ENCODE measurements at regions not wholly inside any gene's neighbourhood (a gene's known extent, or its start where the extent isn't known, plus 50 kb on each side); places are given as distances from the start of the nearest gene placed in this dataset.

DNA sequence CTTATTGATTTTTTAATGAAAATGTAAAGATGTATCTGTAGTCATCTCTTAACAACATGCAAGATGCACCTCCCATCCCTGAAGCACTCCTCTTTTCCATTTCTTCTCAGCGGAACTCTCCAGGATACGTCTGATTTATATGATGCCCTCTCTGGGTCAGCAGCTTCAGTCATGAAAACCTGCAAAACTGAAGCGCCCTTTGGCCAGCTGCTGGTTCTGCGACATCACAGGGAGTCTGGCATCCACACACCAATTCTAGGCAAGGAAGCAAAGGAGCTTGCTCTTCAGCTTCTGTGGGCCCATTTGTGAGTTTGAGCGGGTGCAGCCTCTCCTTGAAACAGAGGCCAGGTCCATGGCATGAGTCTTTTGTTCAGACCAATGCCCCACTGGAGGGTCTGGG lies 1253.3 kb downstream of the TBC1D22A start:
- TF ChIP-seq, protein P1, sequence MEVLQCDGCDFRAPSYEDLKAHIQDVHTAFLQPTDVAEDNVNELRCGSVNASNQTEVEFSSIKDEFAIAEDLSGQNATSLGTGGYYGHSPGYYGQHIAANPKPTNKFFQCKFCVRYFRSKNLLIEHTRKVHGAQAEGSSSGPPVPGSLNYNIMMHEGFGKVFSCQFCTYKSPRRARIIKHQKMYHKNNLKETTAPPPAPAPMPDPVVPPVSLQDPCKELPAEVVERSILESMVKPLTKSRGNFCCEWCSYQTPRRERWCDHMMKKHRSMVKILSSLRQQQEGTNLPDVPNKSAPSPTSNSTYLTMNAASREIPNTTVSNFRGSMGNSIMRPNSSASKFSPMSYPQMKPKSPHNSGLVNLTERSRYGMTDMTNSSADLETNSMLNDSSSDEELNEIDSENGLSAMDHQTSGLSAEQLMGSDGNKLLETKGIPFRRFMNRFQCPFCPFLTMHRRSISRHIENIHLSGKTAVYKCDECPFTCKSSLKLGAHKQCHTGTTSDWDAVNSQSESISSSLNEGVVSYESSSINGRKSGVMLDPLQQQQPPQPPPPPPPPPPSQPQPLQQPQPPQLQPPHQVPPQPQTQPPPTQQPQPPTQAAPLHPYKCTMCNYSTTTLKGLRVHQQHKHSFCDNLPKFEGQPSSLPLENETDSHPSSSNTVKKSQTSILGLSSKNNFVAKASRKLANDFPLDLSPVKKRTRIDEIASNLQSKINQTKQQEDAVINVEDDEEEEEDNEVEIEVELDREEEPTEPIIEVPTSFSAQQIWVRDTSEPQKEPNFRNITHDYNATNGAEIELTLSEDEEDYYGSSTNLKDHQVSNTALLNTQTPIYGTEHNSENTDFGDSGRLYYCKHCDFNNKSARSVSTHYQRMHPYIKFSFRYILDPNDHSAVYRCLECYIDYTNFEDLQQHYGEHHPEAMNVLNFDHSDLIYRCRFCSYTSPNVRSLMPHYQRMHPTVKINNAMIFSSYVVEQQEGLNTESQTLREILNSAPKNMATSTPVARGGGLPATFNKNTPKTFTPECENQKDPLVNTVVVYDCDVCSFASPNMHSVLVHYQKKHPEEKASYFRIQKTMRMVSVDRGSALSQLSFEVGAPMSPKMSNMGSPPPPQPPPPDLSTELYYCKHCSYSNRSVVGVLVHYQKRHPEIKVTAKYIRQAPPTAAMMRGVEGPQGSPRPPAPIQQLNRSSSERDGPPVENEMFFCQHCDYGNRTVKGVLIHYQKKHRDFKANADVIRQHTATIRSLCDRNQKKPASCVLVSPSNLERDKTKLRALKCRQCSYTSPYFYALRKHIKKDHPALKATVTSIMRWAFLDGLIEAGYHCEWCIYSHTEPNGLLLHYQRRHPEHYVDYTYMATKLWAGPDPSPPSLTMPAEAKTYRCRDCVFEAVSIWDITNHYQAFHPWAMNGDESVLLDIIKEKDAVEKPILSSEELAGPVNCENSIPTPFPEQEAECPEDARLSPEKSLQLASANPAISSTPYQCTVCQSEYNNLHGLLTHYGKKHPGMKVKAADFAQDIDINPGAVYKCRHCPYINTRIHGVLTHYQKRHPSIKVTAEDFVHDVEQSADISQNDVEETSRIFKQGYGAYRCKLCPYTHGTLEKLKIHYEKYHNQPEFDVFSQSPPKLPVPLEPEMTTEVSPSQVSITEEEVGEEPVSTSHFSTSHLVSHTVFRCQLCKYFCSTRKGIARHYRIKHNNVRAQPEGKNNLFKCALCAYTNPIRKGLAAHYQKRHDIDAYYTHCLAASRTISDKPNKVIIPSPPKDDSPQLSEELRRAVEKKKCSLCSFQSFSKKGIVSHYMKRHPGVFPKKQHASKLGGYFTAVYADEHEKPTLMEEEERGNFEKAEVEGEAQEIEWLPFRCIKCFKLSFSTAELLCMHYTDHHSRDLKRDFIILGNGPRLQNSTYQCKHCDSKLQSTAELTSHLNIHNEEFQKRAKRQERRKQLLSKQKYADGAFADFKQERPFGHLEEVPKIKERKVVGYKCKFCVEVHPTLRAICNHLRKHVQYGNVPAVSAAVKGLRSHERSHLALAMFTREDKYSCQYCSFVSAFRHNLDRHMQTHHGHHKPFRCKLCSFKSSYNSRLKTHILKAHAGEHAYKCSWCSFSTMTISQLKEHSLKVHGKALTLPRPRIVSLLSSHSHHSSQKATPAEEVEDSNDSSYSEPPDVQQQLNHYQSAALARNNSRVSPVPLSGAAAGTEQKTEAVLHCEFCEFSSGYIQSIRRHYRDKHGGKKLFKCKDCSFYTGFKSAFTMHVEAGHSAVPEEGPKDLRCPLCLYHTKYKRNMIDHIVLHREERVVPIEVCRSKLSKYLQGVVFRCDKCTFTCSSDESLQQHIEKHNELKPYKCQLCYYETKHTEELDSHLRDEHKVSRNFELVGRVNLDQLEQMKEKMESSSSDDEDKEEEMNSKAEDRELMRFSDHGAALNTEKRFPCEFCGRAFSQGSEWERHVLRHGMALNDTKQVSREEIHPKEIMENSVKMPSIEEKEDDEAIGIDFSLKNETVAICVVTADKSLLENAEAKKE (CRISPR knock-in tag; IDR thresholded peaks at IDR 0.05) = no peak
- TF ChIP-seq, protein P2, sequence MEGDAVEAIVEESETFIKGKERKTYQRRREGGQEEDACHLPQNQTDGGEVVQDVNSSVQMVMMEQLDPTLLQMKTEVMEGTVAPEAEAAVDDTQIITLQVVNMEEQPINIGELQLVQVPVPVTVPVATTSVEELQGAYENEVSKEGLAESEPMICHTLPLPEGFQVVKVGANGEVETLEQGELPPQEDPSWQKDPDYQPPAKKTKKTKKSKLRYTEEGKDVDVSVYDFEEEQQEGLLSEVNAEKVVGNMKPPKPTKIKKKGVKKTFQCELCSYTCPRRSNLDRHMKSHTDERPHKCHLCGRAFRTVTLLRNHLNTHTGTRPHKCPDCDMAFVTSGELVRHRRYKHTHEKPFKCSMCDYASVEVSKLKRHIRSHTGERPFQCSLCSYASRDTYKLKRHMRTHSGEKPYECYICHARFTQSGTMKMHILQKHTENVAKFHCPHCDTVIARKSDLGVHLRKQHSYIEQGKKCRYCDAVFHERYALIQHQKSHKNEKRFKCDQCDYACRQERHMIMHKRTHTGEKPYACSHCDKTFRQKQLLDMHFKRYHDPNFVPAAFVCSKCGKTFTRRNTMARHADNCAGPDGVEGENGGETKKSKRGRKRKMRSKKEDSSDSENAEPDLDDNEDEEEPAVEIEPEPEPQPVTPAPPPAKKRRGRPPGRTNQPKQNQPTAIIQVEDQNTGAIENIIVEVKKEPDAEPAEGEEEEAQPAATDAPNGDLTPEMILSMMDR (conservative IDR thresholded peaks at IDR 0.05; ENCODE audit: low read depth in 2 of 2) = no peak
- TF ChIP-seq EZH2 (IDR thresholded peaks at IDR 0.05; ENCODE audit: low read depth, unreplicated experiment) (no peak), ZNF331 (CRISPR knock-in tag; IDR thresholded peaks at IDR 0.05; ENCODE audit: low read depth) (no peak), EZH2phosphoT487 (IDR thresholded peaks at IDR 0.05; ENCODE audit: unreplicated experiment) (no peak), JUNB (IDR thresholded peaks at IDR 0.05; ENCODE audit: unreplicated experiment) (no peak), POLR2AphosphoS5 (IDR thresholded peaks at IDR 0.05; ENCODE audit: low read depth) (no peak), CREB1 (CRISPR knock-in tag; IDR thresholded peaks at IDR 0.05; ENCODE audit: low read depth) (no peak), ZNF114 (CRISPR knock-in tag; IDR thresholded peaks at IDR 0.05) (no peak), NANOG (IDR thresholded peaks at IDR 0.05; ENCODE audit: borderline replicate concordance) (no peak)
- TF ChIP-seq, protein P3, sequence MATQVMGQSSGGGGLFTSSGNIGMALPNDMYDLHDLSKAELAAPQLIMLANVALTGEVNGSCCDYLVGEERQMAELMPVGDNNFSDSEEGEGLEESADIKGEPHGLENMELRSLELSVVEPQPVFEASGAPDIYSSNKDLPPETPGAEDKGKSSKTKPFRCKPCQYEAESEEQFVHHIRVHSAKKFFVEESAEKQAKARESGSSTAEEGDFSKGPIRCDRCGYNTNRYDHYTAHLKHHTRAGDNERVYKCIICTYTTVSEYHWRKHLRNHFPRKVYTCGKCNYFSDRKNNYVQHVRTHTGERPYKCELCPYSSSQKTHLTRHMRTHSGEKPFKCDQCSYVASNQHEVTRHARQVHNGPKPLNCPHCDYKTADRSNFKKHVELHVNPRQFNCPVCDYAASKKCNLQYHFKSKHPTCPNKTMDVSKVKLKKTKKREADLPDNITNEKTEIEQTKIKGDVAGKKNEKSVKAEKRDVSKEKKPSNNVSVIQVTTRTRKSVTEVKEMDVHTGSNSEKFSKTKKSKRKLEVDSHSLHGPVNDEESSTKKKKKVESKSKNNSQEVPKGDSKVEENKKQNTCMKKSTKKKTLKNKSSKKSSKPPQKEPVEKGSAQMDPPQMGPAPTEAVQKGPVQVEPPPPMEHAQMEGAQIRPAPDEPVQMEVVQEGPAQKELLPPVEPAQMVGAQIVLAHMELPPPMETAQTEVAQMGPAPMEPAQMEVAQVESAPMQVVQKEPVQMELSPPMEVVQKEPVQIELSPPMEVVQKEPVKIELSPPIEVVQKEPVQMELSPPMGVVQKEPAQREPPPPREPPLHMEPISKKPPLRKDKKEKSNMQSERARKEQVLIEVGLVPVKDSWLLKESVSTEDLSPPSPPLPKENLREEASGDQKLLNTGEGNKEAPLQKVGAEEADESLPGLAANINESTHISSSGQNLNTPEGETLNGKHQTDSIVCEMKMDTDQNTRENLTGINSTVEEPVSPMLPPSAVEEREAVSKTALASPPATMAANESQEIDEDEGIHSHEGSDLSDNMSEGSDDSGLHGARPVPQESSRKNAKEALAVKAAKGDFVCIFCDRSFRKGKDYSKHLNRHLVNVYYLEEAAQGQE (IDR thresholded peaks at IDR 0.05; ENCODE audit: unreplicated experiment) = no peak
- TF ChIP-seq, protein P4, sequence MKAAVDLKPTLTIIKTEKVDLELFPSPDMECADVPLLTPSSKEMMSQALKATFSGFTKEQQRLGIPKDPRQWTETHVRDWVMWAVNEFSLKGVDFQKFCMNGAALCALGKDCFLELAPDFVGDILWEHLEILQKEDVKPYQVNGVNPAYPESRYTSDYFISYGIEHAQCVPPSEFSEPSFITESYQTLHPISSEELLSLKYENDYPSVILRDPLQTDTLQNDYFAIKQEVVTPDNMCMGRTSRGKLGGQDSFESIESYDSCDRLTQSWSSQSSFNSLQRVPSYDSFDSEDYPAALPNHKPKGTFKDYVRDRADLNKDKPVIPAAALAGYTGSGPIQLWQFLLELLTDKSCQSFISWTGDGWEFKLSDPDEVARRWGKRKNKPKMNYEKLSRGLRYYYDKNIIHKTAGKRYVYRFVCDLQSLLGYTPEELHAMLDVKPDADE (IDR thresholded peaks at IDR 0.05) = no peak

All from GM23338 (cell line).